Mucosa of descending colon (tissue), 3 donors: ENCODE measurements at regions not wholly inside any gene's neighbourhood (a gene's known extent, or its start where the extent isn't known, plus 50 kb on each side); places are given as distances from the start of the nearest gene placed in this dataset.
"Not testable (repeated sequence)": the region's sequence is repeated elsewhere in the genome, so short reads cannot be mapped to it uniquely, and the experiment has no call there.

Experiments used
- ATAC-seq: fragments of 200-7000 bp; cut with Tn5 transposase; one replicate; pipeline ENCODE4 v1.9.1; 2020; ENCODE audit warnings: mild to moderate bottlenecking, moderate library complexity
- DNase-seq, 3 donors: peaks; one replicate each; pipeline ENCODE4 v3.0.0-alpha.2; 2020
- H3K36me3 ChIP-seq: fragments of 200-600 bp; one replicate; pipeline ENCODE4 v1.8.0; 2021; ENCODE audit warnings: low read depth, mild to moderate bottlenecking
- H3K4me1 ChIP-seq: fragments of 200-600 bp; one replicate; pipeline ENCODE4 v1.8.0; 2021; ENCODE audit warnings: low read depth, mild to moderate bottlenecking
- H3K4me3 ChIP-seq: fragments of 200-600 bp; one replicate; pipeline ENCODE4 v1.8.0; 2021; ENCODE audit warnings: mild to moderate bottlenecking
- H3K9me3 ChIP-seq: fragments of 200-600 bp; one replicate; pipeline ENCODE4 v1.8.0; 2021; ENCODE audit warnings: mild to moderate bottlenecking
- intact Hi-C, 2 donors: fragments of 100-400 bp; cut with DNase I in 1 of 2; cut with micrococcal nuclease in 1 of 2; formaldehyde crosslinking; loops; one replicate each; pipeline versions ENCODE4 v1.11.0 to v1.11.1; 2022; cut with DNase I, micrococcal nuclease
- TF ChIP-seq, protein P1 (sequence below): fragments of 200-600 bp; IDR thresholded peaks from one replicate; pipeline ENCODE4 v1.8.0; 2022; ENCODE audit warnings: antibody characterized with exemption, mild to moderate bottlenecking
- donor health status: DM: no; HTN: no; CAD: no; lungs with moderate emphysema.
- donor health status: DM: no; HTN: no; CAD: no.
- donor health status: DM: no; HTN: yes; CAD: no.

DNA sequence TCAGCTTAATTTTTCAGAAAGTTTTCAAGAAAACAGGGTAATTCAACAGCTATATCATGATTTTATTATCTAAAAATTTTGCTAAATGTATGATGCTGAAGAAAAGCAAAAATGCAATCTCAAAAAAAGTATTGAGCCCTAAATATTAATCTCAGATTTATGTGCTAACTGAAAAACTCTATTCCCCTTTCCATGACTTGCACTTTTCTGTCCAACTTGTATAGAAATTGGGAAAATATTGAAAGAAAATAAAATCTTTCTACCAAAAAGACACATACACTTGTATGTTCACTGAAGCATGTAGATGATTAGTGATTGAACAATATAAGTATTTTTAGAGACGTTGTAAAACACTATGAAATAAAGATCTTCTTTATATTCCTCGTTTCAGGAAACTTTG is 368.0 kb upstream of the ATXN7L3B start:
- ATAC-seq, result no peak
- H3K9me3 ChIP-seq, result peaks cover 33% of the 10 kb centered on the region
- intact Hi-C loops, result no loop called here

GRCh38 chr12:74170645-74171477 is 366.8 kb upstream of the ATXN7L3B start:
- intact Hi-C loops, result no loop called here
- ATAC-seq (no peak), DNase-seq (no peak)
- H3K4me1 ChIP-seq, result no peaks in the 10 kb centered on the region
- H3K9me3 ChIP-seq, result peaks cover 30% of the 10 kb centered on the region
- TF ChIP-seq, protein P1, sequence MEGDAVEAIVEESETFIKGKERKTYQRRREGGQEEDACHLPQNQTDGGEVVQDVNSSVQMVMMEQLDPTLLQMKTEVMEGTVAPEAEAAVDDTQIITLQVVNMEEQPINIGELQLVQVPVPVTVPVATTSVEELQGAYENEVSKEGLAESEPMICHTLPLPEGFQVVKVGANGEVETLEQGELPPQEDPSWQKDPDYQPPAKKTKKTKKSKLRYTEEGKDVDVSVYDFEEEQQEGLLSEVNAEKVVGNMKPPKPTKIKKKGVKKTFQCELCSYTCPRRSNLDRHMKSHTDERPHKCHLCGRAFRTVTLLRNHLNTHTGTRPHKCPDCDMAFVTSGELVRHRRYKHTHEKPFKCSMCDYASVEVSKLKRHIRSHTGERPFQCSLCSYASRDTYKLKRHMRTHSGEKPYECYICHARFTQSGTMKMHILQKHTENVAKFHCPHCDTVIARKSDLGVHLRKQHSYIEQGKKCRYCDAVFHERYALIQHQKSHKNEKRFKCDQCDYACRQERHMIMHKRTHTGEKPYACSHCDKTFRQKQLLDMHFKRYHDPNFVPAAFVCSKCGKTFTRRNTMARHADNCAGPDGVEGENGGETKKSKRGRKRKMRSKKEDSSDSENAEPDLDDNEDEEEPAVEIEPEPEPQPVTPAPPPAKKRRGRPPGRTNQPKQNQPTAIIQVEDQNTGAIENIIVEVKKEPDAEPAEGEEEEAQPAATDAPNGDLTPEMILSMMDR, result no peak
- no peak overlapping the region for H3K4me3 ChIP-seq
- H3K36me3 ChIP-seq, result no peaks in the 10 kb centered on the region

More for the DNA sequence above, 368.0 kb upstream of the ATXN7L3B start:
- H3K4me3 ChIP-seq, result no peak overlapping the region
- no peaks in the 10 kb centered on the region for H3K4me1 ChIP-seq
- TF ChIP-seq, protein P1, result no peak
- no peak for DNase-seq
- H3K36me3 ChIP-seq, result no peaks in the 10 kb centered on the region

DNA sequence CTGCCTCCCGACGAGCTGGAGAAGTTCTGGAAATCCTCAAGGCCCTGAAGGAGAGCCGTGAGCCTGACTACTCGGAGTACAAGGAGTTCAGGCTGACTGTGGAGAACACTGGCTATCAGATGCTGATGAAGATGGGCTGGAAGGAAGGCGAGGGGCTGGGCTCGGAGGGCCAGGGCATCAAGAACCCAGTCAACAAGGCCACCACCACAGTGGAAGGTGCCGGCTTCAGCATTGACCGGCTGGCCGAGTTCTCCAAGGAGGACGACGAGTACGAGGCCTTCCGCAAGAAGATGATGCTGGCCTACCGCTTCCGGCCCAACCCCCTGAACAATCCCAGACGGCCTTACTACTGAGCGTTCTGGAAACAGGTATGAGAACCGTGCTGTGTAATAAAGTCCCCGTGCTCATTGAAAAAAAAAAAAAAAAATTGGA is 366.1 kb upstream of the ATXN7L3B start:
- intact Hi-C loops, result no loop called here
- peaks cover 30% of the 10 kb centered on the region for H3K9me3 ChIP-seq
- H3K4me3 ChIP-seq, result no peak overlapping the region
- H3K4me1 ChIP-seq, result no peaks in the 10 kb centered on the region
- DNase-seq (no peak), ATAC-seq (no peak)
- TF ChIP-seq, protein P1, result no peak
- H3K36me3 ChIP-seq, result no peaks in the 10 kb centered on the region

DNA sequence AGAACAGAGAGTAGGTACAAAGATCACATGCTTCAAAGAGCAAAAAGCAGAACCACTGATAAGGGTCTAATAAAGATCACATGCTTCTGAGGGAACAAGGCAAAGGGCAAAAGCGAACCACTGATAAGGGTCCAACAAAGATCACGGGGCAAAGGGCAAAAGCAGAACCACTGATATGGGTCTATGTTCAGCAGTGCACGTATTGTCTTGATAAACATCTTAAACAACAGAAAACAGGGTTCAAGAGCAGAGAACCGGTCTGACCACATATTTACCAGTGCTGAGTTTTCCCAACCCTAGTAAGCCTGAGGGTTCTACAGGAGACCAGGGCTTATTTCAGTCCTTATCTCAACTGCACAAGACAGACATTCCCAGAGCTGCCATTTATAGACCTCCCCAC is 362.7 kb upstream of the ATXN7L3B start:
- H3K36me3 ChIP-seq, DNase-seq, ATAC-seq, H3K4me3 ChIP-seq, H3K4me1 ChIP-seq, intact Hi-C loops: not testable (repeated sequence)
- peaks cover 40% of the 10 kb centered on the region for H3K9me3 ChIP-seq

GRCh38 chr12:74185360-74185759 is 352.3 kb upstream of the ATXN7L3B start:
- H3K4me1 ChIP-seq, result no peaks in the 10 kb centered on the region

GRCh38 chr12:74193191-74193590 is 344.4 kb upstream of the ATXN7L3B start:
- H3K4me3 ChIP-seq, result no peak overlapping the region
- ATAC-seq (no peak), DNase-seq (no peak)
- TF ChIP-seq, protein P1, result no peak
- no peaks in the 10 kb centered on the region for H3K4me1 ChIP-seq
- intact Hi-C loops, result no loop called here
- H3K9me3 ChIP-seq, result peaks cover 4% of the 10 kb centered on the region
- H3K36me3 ChIP-seq, result no peaks in the 10 kb centered on the region

More at GRCh38 chr12:74185360-74185759, 352.3 kb upstream of the ATXN7L3B start:
- no peaks in the 10 kb centered on the region for H3K36me3 ChIP-seq
- ATAC-seq (no peak), DNase-seq (no peak)
- intact Hi-C loops, result no loop called here
- H3K9me3 ChIP-seq, result peaks cover 12% of the 10 kb centered on the region
- TF ChIP-seq, protein P1, result no peak
- H3K4me3 ChIP-seq, result no peak overlapping the region
